Natural killer cell treated with Interleukin-12 subunit alpha and Interleukin-12 subunit beta and Interleukin-15 and Interleukin-18, amount 100 ng/mL, for 72 hours (primary cell): ENCODE measurements at regions not wholly inside any gene's neighbourhood (a gene's known extent, or its start where the extent isn't known, plus 50 kb on each side); places are given as distances from the start of the nearest gene placed in this dataset.

ENCODE experiments used
- ATAC-seq, 2 donors: fragments of 150-1000 bp; cut with Tn5 transposase in 1 of 2; sonication (Bioruptor Pico), chemical (Tn5 transposase) in 1 of 2; 2 replicates each; pipeline ENCODE4 v1.10.0; 2021
- DNase-seq: peaks from one replicate; pipeline ENCODE4 v3.0.0; 2022; ENCODE audit warnings: low spot score
- H3K27ac Mint-ChIP-seq, 2 donors: 1 replicate in 1 of 2; 2 replicates in 1 of 2; pipeline ENCODE4 v1.8.0; 2022; ENCODE audit warnings: mixed read lengths in 2 of 2, mild to moderate bottlenecking in 1 of 2, moderate library complexity in 1 of 2
- H3K27me3 Mint-ChIP-seq, 2 donors: 1 replicate in 1 of 2; 2 replicates in 1 of 2; pipeline ENCODE4 v1.8.0; 2022; ENCODE audit warnings: mixed read lengths in 2 of 2
- H3K36me3 Mint-ChIP-seq: one replicate; pipeline ENCODE4 v1.8.0; 2022; ENCODE audit warnings: mixed read lengths
- H3K4me1 Mint-ChIP-seq, 2 donors: 1 replicate in 1 of 2; 2 replicates in 1 of 2; pipeline ENCODE4 v1.8.0; 2022; ENCODE audit warnings: low read depth in 2 of 2, mixed read lengths in 2 of 2, mild to moderate bottlenecking in 1 of 2
- H3K4me3 Mint-ChIP-seq: one replicate; pipeline ENCODE4 v1.8.0; 2022; ENCODE audit warnings: mixed read lengths
- H3K9me3 Mint-ChIP-seq: 2 replicates; pipeline ENCODE4 v1.8.0; 2022; ENCODE audit warnings: mixed read lengths

DNA sequence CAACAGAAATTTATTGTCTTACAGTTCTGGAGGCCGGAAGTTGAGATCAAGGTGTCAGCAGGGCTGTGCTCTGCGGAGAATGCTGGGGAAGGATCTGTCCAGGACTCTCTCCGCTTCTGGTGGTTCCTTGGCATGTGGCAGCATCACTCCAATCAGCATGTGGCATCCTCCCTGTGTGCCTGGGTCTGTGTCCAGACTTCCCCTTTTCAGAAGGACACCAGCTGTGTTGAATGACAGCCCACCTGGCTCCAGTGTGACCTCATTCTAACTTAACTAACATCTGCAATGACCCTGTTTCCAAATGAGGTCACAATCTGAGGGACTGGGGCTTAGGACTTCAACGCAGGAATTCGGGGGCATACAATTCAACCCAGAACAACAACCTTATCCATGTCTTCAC, 141.9 kb downstream of the BMS1 start:
- no peak for DNase-seq
- Mint-ChIP-seq H3K27me3 (peaks cover 16 to 35% of the 10 kb centered on the region in 2 donors), H3K9me3 (no peaks in the 10 kb centered on the region), H3K4me3 (no peak overlapping the region), H3K36me3 (peaks cover 12% of the 10 kb centered on the region), H3K4me1 (no peaks in the 10 kb centered on the region), H3K27ac (no peak overlapping the region)
- no peak for ATAC-seq

DNA sequence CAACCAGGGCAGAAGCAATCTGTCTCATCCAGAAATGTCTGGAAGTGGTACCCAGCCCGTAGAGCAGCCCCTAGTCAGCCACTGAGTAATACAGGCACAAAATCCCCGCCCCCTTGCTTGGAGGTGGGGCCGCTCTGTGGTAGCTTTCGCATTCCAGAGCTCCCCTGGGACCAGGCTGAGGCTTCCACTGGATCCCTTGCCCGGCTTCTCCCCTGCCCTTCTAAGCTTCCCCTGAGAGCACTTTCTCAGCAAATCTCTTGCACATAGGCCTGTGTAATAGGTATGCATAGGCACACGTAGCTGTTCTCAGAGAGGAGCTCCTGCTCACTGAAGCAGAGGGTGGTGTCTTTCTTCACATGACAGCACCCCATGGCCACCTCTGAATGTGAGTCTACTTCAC, 144.2 kb downstream of the BMS1 start:
- H3K36me3 Mint-ChIP-seq, result peaks cover 12% of the 10 kb centered on the region
- no peak for ATAC-seq
- no peak for DNase-seq
- H3K4me3 Mint-ChIP-seq, result no peak overlapping the region
- peaks cover 24 to 45% of the 10 kb centered on the region in 2 donors for H3K27me3 Mint-ChIP-seq
- no peaks in the 10 kb centered on the region for H3K9me3 Mint-ChIP-seq
- no peaks in the 10 kb centered on the region for H3K4me1 Mint-ChIP-seq
- no peak overlapping the region for H3K27ac Mint-ChIP-seq

DNA sequence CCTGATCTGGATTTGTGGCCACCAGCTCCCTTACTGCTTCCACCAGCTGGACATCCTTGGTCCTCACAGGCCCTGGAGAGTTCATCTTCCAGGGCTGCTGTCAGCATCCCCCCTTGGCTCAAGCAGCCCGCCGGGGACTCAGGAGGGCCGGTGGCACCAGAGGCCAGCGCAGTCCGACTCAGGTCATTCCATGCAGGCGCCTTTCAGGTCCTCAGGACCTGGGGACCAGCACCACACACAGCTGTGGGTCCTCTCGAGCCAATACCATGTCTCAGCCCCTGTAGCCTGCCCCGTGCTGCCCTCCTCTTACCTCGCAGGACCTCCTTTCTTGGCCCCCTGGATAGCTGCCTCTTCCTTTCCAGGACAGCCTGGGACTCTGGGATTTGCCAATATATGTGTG, 145.5 kb downstream of the BMS1 start:
- no peak overlapping the region for H3K4me3 Mint-ChIP-seq
- no peak overlapping the region for H3K27ac Mint-ChIP-seq
- peak in 1 of 2 donors; percentile 25 for ATAC-seq
- H3K36me3 Mint-ChIP-seq, result peaks cover 3% of the 10 kb centered on the region
- DNase-seq, result no peak
- peaks cover 24 to 49% of the 10 kb centered on the region in 2 donors for H3K27me3 Mint-ChIP-seq
- no peaks in the 10 kb centered on the region for H3K9me3 Mint-ChIP-seq
- peaks cover 0 to under 1% of the 10 kb centered on the region in 2 donors for H3K4me1 Mint-ChIP-seq

DNA sequence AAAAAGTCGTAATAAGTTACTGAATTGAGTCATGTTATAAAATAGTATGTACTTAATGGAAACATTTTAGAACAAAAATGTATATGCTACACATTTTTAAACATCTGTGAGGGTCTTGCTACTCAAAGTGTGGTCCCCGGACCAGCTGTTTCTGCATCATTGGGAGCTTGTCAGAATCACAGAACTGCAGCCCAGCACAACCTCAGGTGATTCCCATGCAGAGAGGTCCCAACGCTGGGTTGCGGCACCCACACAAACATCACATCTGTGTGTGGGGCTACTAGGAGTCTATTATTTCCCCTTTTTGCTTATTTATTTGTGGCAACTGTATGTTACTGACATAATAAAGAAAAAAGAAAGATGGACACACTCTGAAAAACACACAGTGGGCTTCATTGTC, 146.6 kb downstream of the BMS1 start:
- no peak for DNase-seq
- H3K27ac Mint-ChIP-seq, result no peak overlapping the region
- H3K36me3 Mint-ChIP-seq, result no peaks in the 10 kb centered on the region
- H3K4me1 Mint-ChIP-seq, result peaks cover 0 to 6% of the 10 kb centered on the region in 2 donors
- H3K9me3 Mint-ChIP-seq, result no peaks in the 10 kb centered on the region
- ATAC-seq, result no peak
- no peak overlapping the region for H3K4me3 Mint-ChIP-seq
- peaks cover 29 to 41% of the 10 kb centered on the region in 2 donors for H3K27me3 Mint-ChIP-seq

DNA sequence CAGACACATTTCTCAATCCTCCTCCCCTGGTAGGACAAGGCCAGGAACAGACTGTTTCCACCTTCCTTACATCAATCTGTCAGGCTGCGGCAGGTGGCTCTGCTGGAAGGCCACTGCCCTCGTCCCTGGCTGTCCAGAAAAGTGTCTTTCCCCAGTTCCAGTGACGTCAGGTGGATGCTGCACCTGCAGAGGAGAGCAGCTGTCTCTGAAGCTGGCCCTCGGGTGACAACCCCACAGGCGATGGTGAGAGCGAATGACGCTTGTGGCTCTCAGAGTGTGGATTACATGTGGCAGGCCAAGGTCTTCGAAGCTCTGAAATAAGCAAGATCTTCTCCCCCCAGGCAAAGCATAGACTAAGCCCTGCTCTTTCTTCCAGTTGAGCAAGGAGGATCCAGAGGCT, 146.9 kb upstream of the RET start:
- peaks cover 34 to 46% of the 10 kb centered on the region in 2 donors for H3K27me3 Mint-ChIP-seq

DNA sequence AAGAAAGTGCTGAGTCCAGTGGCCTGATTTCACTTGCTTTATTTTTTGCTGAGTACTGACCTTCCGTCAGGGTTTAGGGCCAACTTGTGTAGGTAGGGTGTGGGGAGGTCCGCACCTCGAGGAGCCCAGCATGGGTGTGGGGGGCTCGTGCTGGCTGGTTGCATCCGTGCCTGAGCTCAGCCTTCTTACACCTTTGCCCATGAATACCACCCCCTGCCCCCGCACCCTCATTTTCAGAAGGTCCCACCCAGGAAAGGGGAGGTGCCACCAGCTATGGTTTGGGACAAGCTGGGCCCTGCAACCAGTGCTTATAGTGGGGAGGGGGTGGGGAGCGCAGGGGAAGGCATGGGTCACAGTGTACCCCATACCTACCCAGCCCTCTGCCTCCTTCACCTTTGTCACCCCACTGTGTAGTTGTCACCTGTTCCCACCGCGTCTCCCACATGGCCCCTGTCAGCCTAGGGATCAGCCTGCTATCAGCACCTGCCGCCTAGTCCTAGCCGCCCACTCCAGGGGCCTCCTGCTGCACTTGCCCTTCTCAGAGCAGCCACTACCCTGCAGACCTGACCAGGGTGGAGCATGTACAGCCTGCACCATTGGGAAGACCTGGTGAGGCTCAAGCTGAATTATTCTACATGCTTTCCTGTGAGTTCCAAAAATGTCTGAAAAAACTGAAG, 146.2 kb upstream of the RET start:
- Mint-ChIP-seq H3K36me3 (no peaks in the 10 kb centered on the region), H3K9me3 (no peaks in the 10 kb centered on the region), H3K27ac (no peak overlapping the region), H3K4me3 (no peak overlapping the region), H3K4me1 (peaks cover 0 to 6% of the 10 kb centered on the region in 2 donors), H3K27me3 (peaks cover 38 to 48% of the 10 kb centered on the region in 2 donors)
- DNase-seq (no peak), ATAC-seq (no peak)

More for the DNA sequence above, 146.9 kb upstream of the RET start:
- ATAC-seq (no peak), DNase-seq (no peak)
- H3K36me3 Mint-ChIP-seq, result no peaks in the 10 kb centered on the region
- H3K4me1 Mint-ChIP-seq, result peaks cover 0 to 6% of the 10 kb centered on the region in 2 donors
- H3K27ac Mint-ChIP-seq, result no peak overlapping the region
- H3K4me3 Mint-ChIP-seq, result no peak overlapping the region
- H3K9me3 Mint-ChIP-seq, result no peaks in the 10 kb centered on the region

DNA sequence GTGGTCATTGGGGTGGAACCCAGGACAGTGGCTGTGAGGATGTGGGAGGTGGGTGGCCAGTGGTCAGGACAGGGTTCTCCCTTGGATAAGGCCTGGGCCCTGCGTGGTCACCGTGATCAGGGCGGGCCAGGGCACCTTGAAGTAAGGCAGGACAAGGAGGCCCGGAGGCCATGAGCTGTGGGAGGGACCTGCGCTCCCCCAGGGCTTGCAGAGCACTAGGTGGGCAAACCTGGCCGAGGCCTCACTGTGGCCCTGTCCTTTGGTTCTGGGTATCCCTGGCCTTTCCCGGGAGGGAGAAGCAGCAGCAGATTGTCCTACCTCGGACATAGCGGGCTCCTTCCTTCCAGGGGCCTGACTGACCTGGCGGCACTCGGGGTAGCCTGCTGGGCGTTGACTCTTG, 144.8 kb upstream of the RET start:
- DNase-seq (peak; percentile 44), ATAC-seq (no peak)
- no peak overlapping the region for H3K4me3 Mint-ChIP-seq
- no peak overlapping the region for H3K27ac Mint-ChIP-seq
- H3K4me1 Mint-ChIP-seq, result peaks cover 0 to 6% of the 10 kb centered on the region in 2 donors
- peaks cover 39 to 44% of the 10 kb centered on the region in 2 donors for H3K27me3 Mint-ChIP-seq
- no peaks in the 10 kb centered on the region for H3K9me3 Mint-ChIP-seq
- H3K36me3 Mint-ChIP-seq, result no peaks in the 10 kb centered on the region

DNA sequence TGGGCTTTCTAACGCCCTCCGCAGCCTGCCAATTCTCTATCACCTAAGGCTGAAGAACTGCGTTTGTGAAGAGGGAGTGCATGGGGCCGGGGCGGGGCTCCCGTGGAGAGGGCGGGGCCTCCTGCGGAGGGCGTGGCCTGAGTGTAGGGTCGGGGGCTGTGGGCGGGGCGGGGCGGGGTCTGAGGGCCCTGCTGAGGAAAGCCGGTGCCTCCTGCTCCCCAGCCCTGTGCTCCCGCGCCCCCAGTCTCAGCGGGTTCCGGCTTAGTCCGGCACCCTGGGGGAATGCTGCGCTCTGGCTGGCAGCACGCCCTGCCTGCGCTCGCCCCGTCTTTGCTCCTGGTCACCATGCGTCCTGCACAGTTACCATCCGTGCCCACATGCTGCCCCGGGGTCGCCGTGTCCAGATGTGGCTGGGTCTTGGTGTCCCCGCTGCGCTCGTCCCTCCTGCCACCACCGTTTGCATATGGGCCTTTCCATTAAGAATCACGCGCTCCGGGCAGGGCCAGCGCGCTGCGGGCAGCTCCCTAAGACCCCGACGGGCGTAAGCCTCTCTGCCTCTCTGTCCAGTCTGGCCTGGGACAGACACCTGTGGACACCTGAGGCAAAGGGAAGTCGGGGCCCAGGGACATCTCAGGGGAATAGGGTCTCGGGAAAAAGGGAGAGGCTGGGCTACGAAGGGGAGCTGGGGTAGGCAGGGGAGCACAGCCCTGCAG, 144.0 kb upstream of the RET start:
- Mint-ChIP-seq H3K4me3 (peak overlapping the region; percentile 51), H3K36me3 (no peaks in the 10 kb centered on the region), H3K27ac (no peak overlapping the region), H3K9me3 (no peaks in the 10 kb centered on the region), H3K4me1 (peaks cover 0 to 6% of the 10 kb centered on the region in 2 donors), H3K27me3 (peaks cover 36 to 37% of the 10 kb centered on the region in 2 donors)
- ATAC-seq (peak; percentile 10 to 55), DNase-seq (peak; percentile 49)

DNA sequence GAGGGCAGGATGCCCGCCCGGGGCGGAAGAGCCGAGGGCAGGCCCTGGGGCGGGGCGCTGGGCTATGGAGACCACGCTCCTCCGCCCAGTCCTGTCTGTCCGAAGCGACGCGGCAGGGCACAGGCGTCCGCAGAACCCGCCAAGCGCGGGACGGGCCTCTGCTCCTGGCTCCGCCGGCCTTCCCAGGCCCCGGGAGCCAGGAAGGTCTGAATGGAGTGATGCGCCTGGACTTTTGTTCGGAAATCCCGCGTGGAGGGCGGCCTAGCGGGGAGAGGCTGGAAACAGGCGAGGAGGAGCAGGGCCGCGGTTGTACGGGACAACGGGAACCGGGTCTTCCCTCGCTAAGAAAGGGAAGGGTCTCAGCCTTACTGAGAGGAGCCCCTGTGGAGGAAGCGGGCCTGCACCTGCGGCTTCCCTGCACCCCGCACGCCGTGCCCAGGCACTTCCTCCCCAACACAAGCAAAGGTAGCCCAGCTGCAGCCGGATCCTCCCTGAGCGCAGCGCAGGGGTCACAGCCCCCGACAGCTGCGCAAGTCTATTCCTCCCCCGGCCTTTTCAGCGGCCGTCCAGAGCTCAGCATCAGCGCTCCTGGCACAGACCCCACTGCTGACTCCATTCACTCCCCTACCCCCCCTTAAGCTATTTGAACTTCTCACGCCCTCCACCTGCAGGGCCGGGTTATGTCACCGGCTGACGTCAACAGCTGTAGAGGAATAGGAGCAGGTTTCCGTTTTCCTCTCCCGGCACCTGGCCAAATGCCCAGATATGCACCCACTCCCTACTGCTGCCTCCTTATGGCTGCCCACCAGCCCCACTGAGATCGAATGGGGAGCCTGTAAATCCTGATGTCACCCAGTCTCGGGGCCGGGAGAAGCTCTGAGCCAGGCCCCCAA, 143.2 kb upstream of the RET start:
- Mint-ChIP-seq H3K9me3 (no peaks in the 10 kb centered on the region), H3K4me3 (no peak overlapping the region), H3K36me3 (no peaks in the 10 kb centered on the region), H3K27ac (no peak overlapping the region), H3K4me1 (peaks cover 0 to 6% of the 10 kb centered on the region in 2 donors), H3K27me3 (peaks cover 34 to 41% of the 10 kb centered on the region in 2 donors)
- ATAC-seq (peak; percentile 13 to 67), DNase-seq (peak; percentile 62)

DNA sequence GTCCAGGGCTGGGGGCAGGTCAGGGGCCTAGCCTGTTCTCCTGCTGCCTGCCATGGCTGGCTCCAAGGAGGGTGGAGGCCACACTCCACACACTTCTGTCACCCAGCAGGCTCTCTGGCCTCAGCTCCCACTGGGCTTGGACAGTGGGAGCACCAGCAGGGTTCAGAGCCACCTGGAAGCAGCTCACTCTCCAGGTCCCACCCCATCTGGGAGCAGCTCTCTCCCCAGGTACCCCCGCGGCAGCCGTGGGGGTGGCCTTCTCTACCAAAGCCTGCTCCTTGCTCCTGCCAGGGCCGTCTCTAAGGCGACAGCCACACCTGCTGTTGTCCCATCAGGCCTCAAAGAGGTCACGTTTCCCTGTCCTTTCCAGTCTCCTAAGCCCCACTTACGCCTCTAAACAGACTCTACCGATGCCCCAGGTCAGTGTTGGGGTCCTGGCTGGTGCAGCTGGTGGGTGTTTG, 142.5 kb upstream of the RET start:
- no peak overlapping the region for H3K4me3 Mint-ChIP-seq
- peaks cover 37 to 41% of the 10 kb centered on the region in 2 donors for H3K27me3 Mint-ChIP-seq
- no peaks in the 10 kb centered on the region for H3K36me3 Mint-ChIP-seq

DNA sequence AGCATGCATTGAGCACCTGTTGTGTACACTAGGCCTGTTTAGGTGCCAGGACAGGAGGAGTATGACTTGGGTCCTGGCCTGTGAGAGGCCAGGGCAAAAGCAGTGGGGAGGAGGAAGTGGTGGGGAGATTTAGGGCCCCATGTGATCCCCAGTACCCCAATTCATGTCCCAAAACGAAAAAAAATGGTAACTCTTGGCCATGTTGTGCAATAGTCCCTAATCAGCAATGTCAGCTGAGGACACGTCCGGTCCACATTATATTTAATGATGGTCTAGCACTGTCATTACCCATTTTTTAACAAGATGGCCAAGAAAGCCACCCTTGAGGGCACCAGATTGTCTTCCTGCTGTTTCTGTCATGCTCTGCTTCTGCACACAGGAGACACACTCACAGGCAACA, 142.0 kb upstream of the RET start:
- no peak overlapping the region for H3K4me3 Mint-ChIP-seq
- peaks cover 39 to 40% of the 10 kb centered on the region in 2 donors for H3K27me3 Mint-ChIP-seq
- H3K9me3 Mint-ChIP-seq, result no peaks in the 10 kb centered on the region
- no peak overlapping the region for H3K27ac Mint-ChIP-seq
- ATAC-seq (no peak), DNase-seq (no peak)
- no peaks in the 10 kb centered on the region for H3K36me3 Mint-ChIP-seq
- H3K4me1 Mint-ChIP-seq, result peaks cover 0 to 6% of the 10 kb centered on the region in 2 donors

More for the DNA sequence above, 142.5 kb upstream of the RET start:
- Mint-ChIP-seq H3K27ac (no peak overlapping the region), H3K4me1 (peaks cover 0 to 6% of the 10 kb centered on the region in 2 donors), H3K9me3 (no peaks in the 10 kb centered on the region)
- DNase-seq (peak; percentile 20), ATAC-seq (no peak)

DNA sequence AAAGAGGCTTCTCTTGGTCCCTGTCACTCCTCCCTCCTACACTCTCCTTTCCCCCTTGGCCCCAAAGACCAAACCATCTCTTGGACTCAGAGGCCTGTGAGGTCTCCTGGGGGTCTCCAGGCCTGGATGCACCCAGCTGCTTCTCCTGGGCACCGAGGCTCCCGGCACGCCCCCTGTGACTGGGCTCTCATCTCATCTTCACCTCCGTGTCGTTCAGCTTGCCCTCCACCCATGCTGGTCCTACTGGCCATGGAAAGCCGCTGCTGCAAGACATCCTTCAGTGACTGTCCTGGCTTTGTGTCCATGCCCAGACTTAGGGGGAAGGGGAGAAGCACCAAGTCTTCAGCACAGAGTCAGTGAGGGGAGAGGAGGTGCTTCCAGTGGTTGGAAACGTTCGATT, 141.4 kb upstream of the RET start:
- no peak overlapping the region for H3K27ac Mint-ChIP-seq
- no peaks in the 10 kb centered on the region for H3K36me3 Mint-ChIP-seq
- H3K4me3 Mint-ChIP-seq, result no peak overlapping the region
- peaks cover 38 to 39% of the 10 kb centered on the region in 2 donors for H3K27me3 Mint-ChIP-seq
- DNase-seq (peak; percentile 32), ATAC-seq (no peak)
- H3K4me1 Mint-ChIP-seq, result peaks cover 0 to 6% of the 10 kb centered on the region in 2 donors
- no peaks in the 10 kb centered on the region for H3K9me3 Mint-ChIP-seq

DNA sequence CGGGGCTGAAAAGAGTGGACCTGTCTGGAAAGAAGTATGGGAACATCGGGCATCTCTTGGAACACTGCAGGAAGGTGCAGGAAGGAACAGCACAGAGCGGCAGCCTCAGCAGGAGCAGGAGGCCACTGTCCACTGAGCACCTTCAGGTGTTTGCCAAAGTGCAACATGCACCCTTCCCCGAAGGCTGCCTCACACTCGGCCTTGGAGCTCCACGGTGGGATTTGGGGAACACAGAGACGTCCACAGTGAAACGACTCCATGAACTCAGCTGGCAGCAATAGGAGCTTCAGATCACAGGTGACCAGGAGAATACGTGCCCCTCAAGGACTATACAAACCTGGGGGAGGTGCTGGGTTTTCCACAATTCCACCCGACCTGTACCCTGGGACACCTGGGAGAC, 140.3 kb upstream of the RET start:
- Mint-ChIP-seq H3K9me3 (no peaks in the 10 kb centered on the region), H3K27me3 (peaks cover 32 to 33% of the 10 kb centered on the region in 2 donors), H3K4me3 (no peak overlapping the region), H3K36me3 (no peaks in the 10 kb centered on the region), H3K4me1 (peaks cover 0 to 6% of the 10 kb centered on the region in 2 donors), H3K27ac (no peak overlapping the region)
- DNase-seq (peak; percentile 25), ATAC-seq (no peak)
